ENCODE measurements at regions not wholly inside any gene's neighbourhood (a gene's known extent, or its start where the extent isn't known, plus 50 kb on each side); places are given as distances from the start of the nearest gene placed in this dataset.

- Histone ChIP-seq H3K4me1 (ENCODE audit: control insufficient read depth, extremely low read depth, insufficient read depth, low read length) (no peaks in the 10 kb centered on the region), H3K36me3 (ENCODE audit: control insufficient read depth in 2 of 2, extremely low read depth in 1 of 2, insufficient read depth in 2 of 2, low read length in 2 of 2) (no peaks in the 10 kb centered on the region), H3K27ac (ENCODE audit: insufficient read depth, low read depth, low read length) (no peak overlapping the region), H4K20me1 (replicated peaks; ENCODE audit: control insufficient read depth, extremely low read depth, insufficient read depth, low read length) (no peaks in the 10 kb centered on the region), H2AFZ (ENCODE audit: low read depth, low read length) (no peak overlapping the region), H3K9me1 (replicated peaks; ENCODE audit: control insufficient read depth, extremely low read depth, insufficient read depth, low read length) (no peaks in the 10 kb centered on the region), H3K4me3 (replicated peaks in 1 of 3; ENCODE audit: insufficient read depth in 1 of 3, low read depth in 1 of 3, low read length in 3 of 3) (no peak overlapping the region), H3K4me2 (ENCODE audit: insufficient read depth, low read length) (no peak overlapping the region), H3K9ac (replicated peaks; ENCODE audit: extremely low read depth, insufficient read depth, low read length) (no peak overlapping the region), H3K79me2 (ENCODE audit: control insufficient read depth, insufficient read depth, low read length) (no peaks in the 10 kb centered on the region), H3K9me3 (replicated peaks; ENCODE audit: control insufficient read depth, insufficient read depth, low read length) (no peaks in the 10 kb centered on the region), H3K27me3 (ENCODE audit: control insufficient read depth in 2 of 2, insufficient read depth in 2 of 2, low read length in 2 of 2) (no peaks in the 10 kb centered on the region)
- DNase-seq (ENCODE audit: low read depth, low spot score) (no peak), FAIRE-seq (no peak)
- ChIA-PET POLR2A (no interaction called here), CTCF (no interaction called here)
- dilution Hi-C loops (cut with MboI; ENCODE audit: extremely low pct_ligation_motif_present, low sequenced_read_pairs) (no loop called here), intact Hi-C loops (cut with micrococcal nuclease) (no loop called here)
- no TSS peak for BruUV-seq (replicated peaks)
- TF ChIP-seq POLR2A (IDR thresholded peaks at IDR 0.05; ENCODE audit: low read depth, low read length) (no peak), MAX (IDR thresholded peaks at IDR 0.05; ENCODE audit: insufficient read depth, insufficient read length) (no peak), CTCF (IDR thresholded peaks at IDR 0.05; ENCODE audit: extremely low read depth in 1 of 2, insufficient read depth in 1 of 2, low read depth in 1 of 2, low read length in 2 of 2) (no peak), FOS (IDR thresholded peaks at IDR 0.05; ENCODE audit: borderline replicate concordance, insufficient read depth, low read length) (no peak), JUN (IDR thresholded peaks at IDR 0.05; ENCODE audit: borderline replicate concordance, insufficient read depth, insufficient read length, low read depth) (no peak), EZH2 (IDR thresholded peaks at IDR 0.05; ENCODE audit: borderline replicate concordance, low read depth, low read length, severe bottlenecking) (no peak), MYC (IDR thresholded peaks at IDR 0.05; ENCODE audit: low read depth, low read length) (no peak), GATA2 (IDR thresholded peaks at IDR 0.05; ENCODE audit: insufficient read depth, insufficient read length, low read depth, low read length) (no peak), POLR2AphosphoS5 (IDR thresholded peaks at IDR 0.05; ENCODE audit: insufficient read depth, low read depth, low read length) (no peak)
Observed at GRCh38 chr17:53278466-53278865, 544.3 kb upstream of the KIF2B start.
